ENCODE measurements at regions not wholly inside any gene's neighbourhood (a gene's known extent, or its start where the extent isn't known, plus 50 kb on each side); places are given as distances from the start of the nearest gene placed in this dataset.

GRCh38 chr2:23121968-23122648 is 262.9 kb upstream of the KLHL29 start:
- no peak for DNase-seq (ENCODE audit: low spot score)

DNA sequence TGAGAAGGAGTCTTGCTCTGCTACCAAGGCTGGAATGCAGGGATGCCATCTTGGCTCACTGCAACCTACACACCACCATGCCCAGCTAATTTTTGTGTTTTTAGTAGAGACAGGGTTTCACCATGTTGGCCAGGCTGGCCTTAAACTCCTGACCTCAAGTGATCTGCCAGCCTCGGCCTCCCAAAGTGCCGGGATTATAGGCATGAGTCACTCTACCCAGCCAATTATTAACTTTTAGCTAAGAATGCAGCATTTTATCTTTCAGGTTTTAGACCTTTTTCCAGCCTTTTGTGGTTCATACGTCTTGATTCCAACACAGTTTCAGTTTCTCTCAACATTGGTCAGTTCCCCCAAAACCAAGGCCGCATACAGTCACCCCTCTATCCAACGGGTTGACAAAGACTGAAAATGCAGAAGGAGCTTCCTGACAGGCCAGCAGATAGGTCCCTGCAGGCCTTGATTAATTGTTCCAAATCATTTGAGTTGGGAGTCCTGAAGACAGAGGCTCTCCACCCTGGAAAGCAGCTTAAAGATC is 262.2 kb upstream of the KLHL29 start:
- DNase-seq (ENCODE audit: low spot score): no peak

DNA sequence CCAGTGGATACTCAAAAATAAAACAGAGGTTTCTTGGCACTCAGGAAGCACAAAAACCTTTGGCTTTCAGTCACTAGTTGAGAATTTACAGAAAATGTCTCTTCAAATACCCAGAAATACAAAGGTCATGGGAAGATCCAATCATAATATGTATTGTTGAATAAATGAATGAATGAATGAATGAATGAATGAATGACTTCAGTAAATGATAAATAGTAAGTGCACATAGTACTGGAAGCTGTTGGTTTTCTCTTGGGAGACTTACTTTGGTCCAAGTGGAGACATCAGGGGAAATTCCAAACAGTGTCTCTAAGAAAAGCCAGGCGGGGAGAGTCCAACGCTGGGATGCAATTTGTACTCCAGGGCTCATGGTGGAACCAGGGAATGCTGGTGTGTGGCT is 261.3 kb upstream of the KLHL29 start:
- DNase-seq (ENCODE audit: low spot score): no peak

- no peak for DNase-seq (ENCODE audit: low spot score)
Measured at GRCh38 chr2:23124214-23124750, 260.7 kb upstream of the KLHL29 start.

- no peak for DNase-seq (ENCODE audit: low spot score)
Measured at GRCh38 chr2:23127465-23127864, 257.5 kb upstream of the KLHL29 start.

GRCh38 chr2:23128684-23129292 is 256.2 kb upstream of the KLHL29 start:
- no peak for DNase-seq (ENCODE audit: low spot score)

DNA sequence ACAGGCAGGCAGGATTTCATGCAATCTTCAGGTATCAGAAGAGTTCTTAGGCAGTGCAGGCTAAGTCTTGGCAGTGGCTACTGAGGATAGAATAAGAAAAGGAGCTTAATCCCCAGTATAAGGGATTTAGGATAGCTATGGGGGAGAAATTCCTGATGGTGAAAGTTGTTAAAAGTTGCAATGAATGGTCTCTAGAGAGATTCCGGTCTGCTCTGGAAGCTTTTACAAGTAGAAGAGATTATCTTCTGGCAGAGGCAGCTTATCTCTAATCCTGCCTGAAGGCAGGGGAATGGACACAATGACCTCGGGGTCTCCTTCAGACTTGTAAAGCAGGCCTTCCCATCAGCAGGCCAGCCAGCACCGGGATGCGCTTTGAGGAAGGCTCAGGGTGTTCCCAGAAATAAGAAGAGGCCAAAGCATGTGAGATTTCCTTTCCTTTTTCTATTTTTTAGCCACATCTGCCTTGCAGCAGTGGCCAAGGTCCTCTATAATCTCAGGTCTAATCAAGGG is 253.9 kb upstream of the KLHL29 start:
- no peak for DNase-seq (ENCODE audit: low spot score)

GRCh38 chr2:23132000-23132399 is 253.0 kb upstream of the KLHL29 start:
- no peak for DNase-seq (ENCODE audit: low spot score)

- DNase-seq (ENCODE audit: low spot score): no peak
Measured at GRCh38 chr2:23132823-23133595, 252.0 kb upstream of the KLHL29 start.

- no peak for DNase-seq (ENCODE audit: low spot score)
Measured at GRCh38 chr2:23134726-23135125, 250.3 kb upstream of the KLHL29 start.

DNA sequence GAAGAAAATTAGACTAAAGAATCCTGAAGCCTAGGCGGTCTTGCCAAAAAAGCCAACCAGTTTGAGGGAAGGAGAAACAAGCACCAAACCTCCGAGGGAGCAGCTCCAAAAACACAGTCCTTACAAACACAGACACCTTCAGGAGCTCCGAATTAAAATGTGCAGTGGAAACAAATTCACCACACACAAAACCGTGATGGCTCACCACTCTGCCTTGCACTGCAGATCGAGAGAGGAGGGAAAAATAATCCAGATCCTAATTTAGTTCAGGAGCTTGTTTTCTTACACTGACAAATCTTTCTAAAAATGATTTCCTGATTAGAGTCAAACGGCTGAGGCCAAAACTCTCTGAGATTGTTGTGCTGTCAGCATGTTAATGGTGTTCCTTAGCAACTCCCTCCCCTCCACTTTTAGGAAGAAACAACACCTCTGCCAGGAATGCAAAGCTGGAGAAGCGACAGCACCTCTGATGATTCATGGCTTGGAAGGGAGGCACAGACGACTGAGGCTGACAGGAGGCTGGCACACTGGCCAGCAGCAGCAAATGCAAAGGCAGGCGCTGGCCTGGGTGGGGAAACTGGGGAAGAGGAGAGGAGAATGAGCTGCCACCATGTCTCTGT is 249.4 kb upstream of the KLHL29 start:
- DNase-seq (ENCODE audit: low spot score): no peak

- no peak for DNase-seq (ENCODE audit: low spot score)
Measured at GRCh38 chr2:23137166-23137565, 247.8 kb upstream of the KLHL29 start.

GRCh38 chr2:23138701-23139100 is 246.3 kb upstream of the KLHL29 start:
- DNase-seq (ENCODE audit: low spot score): no peak

DNA sequence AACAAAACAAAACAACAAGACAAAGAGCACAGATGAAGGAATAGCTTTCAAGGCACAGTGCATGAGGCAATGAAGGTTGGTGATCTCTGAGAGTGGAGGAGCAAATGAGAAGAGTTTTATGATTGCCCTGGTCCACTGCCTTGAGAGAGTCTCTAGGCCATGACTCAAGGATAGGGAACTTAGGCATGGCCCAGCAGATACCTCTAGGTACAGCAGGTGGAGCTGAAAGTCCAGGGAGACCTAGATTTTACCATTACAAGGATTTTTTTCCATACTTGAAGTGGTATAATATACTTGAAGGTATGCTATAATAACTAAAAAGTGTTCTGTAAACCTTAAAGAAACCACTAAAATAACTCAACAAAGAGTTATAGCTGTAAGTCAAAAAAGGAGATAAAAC is 239.5 kb upstream of the KLHL29 start:
- DNase-seq (ENCODE audit: low spot score): no peak

DNA sequence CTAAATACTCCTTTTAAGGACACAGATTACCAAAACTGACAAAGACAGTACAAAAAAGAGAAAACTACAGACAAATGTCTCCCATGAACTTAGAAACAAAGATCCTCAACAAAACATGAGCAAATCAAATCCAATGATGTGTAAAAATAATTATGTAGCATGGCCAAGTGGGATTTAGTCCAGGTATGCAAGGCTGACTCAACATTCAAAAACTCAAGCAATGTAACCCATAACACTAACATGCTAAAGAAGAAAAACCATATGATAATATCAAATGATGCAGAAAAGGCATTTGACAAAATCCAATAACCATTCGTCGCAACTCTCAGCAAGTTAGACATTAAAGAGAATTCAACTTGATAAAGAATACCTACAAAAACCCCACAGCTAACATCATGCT is 239.0 kb upstream of the KLHL29 start:
- DNase-seq (ENCODE audit: low spot score): no peak

GRCh38 chr2:23148342-23148741 is 236.6 kb upstream of the KLHL29 start:
- no peak for DNase-seq (ENCODE audit: low spot score)

DNA sequence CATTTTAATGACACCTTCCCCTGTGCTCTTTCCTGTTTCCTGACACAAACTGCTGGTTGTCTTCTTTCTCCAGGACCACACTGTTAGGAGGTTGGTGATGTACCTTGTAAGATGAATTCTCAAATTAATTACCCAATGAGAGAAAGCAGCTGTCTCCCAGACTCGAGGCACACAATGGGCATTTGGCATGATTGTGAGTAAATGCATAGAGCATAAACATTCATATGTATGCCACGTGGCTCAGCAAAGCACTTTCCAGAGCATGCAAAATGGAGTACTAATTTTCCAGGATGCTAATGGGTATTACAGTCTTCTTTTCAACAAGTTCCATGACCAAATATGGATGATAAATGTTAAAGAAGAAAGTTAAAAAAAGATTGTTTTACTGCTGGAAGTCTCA is 235.2 kb upstream of the KLHL29 start:
- DNase-seq (ENCODE audit: low spot score): no peak

GRCh38 chr2:23153484-23153883 is 231.5 kb upstream of the KLHL29 start:
- no peak for DNase-seq (ENCODE audit: low spot score)

- DNase-seq (ENCODE audit: low spot score): no peak
Measured at GRCh38 chr2:23155022-23155421, 230.0 kb upstream of the KLHL29 start.

DNA sequence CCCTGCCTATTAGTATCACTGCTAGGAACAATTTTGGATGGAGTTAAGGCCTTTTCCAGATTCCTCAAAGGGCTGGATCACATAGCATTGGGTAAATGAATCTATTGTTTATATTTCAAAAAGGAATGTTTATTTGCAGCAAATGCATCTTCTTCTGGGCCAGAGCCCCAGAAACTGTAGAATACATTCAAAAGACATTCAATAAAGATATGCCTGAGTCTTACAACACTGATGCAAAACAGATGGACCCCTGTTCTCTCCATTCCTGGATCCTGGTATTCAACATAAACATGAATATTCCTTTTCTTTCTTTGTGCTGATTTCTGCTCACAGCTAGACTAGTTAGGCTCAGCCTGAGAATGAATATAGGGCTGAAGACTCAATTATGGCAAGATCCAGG is 227.2 kb upstream of the KLHL29 start:
- DNase-seq (ENCODE audit: low spot score): no peak

DNA sequence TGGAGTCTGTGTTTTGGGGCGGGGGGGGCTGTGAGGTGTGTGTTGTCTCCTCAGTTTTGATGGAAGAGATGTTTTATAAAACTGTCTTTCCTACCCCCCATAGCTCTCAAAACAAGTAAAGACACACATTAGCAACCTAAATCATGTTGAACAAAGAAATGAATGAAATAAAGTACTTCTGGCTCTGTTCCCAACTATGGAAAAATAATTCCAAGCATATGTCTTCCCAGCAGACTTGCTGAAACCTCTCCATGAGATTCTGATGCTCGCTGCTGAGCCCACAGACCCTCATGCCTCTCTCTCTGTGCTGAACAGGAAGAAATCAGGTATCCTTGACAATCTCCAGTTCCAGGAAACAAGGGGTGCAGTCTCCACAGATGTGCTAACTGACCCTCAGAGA is 226.7 kb upstream of the KLHL29 start:
- DNase-seq (ENCODE audit: low spot score): no peak
